HL-60 (cell line): ENCODE measurements at regions not wholly inside any gene's neighbourhood (a gene's known extent, or its start where the extent isn't known, plus 50 kb on each side); places are given as distances from the start of the nearest gene placed in this dataset.

Source experiments
- DNase-seq, 2 experiments: peaks; one replicate each; pipeline ENCODE4 v3.0.0-alpha.2; 2010 to 2020; ENCODE audit warnings: low read depth in 1 of 2, low spot score in 1 of 2
- H3K27ac ChIP-seq: fragments of 250-450 bp; sonication (Bioruptor Pico); replicated peaks from 2 replicates; pipeline ENCODE4 v1.5.1; 2020; ENCODE audit warnings: mild to moderate bottlenecking, moderate library complexity
- H3K27me3 ChIP-seq: fragments of 250-450 bp; sonication (Bioruptor Pico); 2 replicates; pipeline ENCODE4 v1.5.1; 2021; ENCODE audit warnings: mild to moderate bottlenecking, moderate library complexity; ENCODE audit not compliant: insufficient read depth, poor library complexity, severe bottlenecking
- H3K4me3 ChIP-seq: replicated peaks from 2 replicates; pipeline ENCODE4 v1.5.1; 2011; ENCODE audit warnings: mild to moderate bottlenecking, control low read depth, low read length; ENCODE audit not compliant: insufficient read depth
- GABPA ChIP-seq: IDR thresholded peaks from 2 replicates; pipeline ENCODE4 v1.6.1; 2012; ENCODE audit warnings: low read depth
- POLR2AphosphoS5 ChIP-seq: IDR thresholded peaks from 2 replicates; pipeline ENCODE4 v1.6.1; 2012; ENCODE audit warnings: low read depth
- SPI1 ChIP-seq: IDR thresholded peaks from 2 replicates; pipeline ENCODE4 v1.6.1; 2012; ENCODE audit warnings: low read depth, mild to moderate bottlenecking, borderline replicate concordance
- TF ChIP-seq, protein P1 (sequence below): IDR thresholded peaks from one replicate; pipeline ENCODE4 v1.5.1; 2011; ENCODE audit warnings: low read length, control low read depth, inconsistent platforms; ENCODE audit not compliant: insufficient read depth
- TF ChIP-seq, protein P2 (sequence below): IDR thresholded peaks from 2 replicates; pipeline ENCODE4 v1.6.1; 2012; ENCODE audit warnings: low read depth; ENCODE audit not compliant: insufficient replicate concordance

DNA sequence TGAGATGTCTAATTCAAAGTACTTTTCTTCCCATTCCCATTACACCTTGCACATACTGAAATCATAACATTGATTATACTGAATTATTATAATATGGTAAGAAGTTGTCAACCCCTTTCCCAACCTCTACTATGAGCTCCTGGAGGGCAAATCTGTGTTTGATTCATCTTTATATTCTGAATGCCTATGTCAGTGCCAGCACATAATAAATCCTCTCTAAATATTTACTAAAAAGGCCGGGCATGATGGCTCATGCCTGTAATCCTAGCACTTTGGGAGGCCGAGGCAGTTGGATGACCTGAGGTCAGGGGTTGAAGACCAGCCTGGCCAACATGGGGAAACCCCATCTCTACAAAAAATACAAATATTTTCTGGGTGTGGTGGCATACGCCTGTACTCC, 392.5 kb upstream of the CADM2 start:
- Histone ChIP-seq H3K4me3 (no peak overlapping the region), H3K27me3 (no peaks in the 10 kb centered on the region), H3K27ac (no peak overlapping the region)
- no peak for DNase-seq
- TF ChIP-seq, protein P1, sequence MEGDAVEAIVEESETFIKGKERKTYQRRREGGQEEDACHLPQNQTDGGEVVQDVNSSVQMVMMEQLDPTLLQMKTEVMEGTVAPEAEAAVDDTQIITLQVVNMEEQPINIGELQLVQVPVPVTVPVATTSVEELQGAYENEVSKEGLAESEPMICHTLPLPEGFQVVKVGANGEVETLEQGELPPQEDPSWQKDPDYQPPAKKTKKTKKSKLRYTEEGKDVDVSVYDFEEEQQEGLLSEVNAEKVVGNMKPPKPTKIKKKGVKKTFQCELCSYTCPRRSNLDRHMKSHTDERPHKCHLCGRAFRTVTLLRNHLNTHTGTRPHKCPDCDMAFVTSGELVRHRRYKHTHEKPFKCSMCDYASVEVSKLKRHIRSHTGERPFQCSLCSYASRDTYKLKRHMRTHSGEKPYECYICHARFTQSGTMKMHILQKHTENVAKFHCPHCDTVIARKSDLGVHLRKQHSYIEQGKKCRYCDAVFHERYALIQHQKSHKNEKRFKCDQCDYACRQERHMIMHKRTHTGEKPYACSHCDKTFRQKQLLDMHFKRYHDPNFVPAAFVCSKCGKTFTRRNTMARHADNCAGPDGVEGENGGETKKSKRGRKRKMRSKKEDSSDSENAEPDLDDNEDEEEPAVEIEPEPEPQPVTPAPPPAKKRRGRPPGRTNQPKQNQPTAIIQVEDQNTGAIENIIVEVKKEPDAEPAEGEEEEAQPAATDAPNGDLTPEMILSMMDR = no peak
- TF ChIP-seq POLR2AphosphoS5 (no peak), GABPA (no peak), SPI1 (no peak)
- TF ChIP-seq, protein P2, sequence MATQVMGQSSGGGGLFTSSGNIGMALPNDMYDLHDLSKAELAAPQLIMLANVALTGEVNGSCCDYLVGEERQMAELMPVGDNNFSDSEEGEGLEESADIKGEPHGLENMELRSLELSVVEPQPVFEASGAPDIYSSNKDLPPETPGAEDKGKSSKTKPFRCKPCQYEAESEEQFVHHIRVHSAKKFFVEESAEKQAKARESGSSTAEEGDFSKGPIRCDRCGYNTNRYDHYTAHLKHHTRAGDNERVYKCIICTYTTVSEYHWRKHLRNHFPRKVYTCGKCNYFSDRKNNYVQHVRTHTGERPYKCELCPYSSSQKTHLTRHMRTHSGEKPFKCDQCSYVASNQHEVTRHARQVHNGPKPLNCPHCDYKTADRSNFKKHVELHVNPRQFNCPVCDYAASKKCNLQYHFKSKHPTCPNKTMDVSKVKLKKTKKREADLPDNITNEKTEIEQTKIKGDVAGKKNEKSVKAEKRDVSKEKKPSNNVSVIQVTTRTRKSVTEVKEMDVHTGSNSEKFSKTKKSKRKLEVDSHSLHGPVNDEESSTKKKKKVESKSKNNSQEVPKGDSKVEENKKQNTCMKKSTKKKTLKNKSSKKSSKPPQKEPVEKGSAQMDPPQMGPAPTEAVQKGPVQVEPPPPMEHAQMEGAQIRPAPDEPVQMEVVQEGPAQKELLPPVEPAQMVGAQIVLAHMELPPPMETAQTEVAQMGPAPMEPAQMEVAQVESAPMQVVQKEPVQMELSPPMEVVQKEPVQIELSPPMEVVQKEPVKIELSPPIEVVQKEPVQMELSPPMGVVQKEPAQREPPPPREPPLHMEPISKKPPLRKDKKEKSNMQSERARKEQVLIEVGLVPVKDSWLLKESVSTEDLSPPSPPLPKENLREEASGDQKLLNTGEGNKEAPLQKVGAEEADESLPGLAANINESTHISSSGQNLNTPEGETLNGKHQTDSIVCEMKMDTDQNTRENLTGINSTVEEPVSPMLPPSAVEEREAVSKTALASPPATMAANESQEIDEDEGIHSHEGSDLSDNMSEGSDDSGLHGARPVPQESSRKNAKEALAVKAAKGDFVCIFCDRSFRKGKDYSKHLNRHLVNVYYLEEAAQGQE = no peak

GRCh38 chr3:84567796-84568195, 391.0 kb upstream of the CADM2 start:
- no peak overlapping the region for H3K27ac ChIP-seq
- no peaks in the 10 kb centered on the region for H3K27me3 ChIP-seq
- TF ChIP-seq, protein P1 = no peak
- TF ChIP-seq SPI1 = no peak
- no peak for TF ChIP-seq GABPA
- no peak for TF ChIP-seq POLR2AphosphoS5
- TF ChIP-seq, protein P2 = no peak
- DNase-seq = no peak
- no peak overlapping the region for H3K4me3 ChIP-seq

DNA sequence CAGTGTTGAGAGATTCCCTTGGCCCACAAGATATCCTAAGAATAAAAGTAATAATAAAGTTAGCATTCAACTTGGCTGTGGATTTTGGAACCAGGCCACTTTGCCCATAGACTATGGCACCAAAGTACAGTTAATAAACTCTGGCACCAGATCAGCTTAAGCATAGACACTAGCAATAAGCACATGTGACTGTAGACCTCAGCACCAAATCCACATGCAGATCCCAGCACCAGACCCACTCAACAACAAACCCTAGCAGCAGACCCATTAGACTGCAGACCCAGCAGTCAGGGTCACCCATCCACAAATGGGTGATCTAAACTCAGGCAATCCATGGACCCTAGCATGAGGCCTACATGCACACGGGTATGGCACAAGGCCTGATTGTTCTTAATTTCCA, 384.8 kb upstream of the CADM2 start:
- Histone ChIP-seq H3K27me3 (no peaks in the 10 kb centered on the region), H3K4me3 (no peak overlapping the region), H3K27ac (no peak overlapping the region)
- DNase-seq = no peak
- TF ChIP-seq GABPA (no peak), POLR2AphosphoS5 (no peak), SPI1 (no peak)
- TF ChIP-seq, protein P1 = no peak
- TF ChIP-seq, protein P2 = no peak
